PFSK-1 (cell line): ENCODE measurements at regions not wholly inside any gene's neighbourhood (a gene's known extent, or its start where the extent isn't known, plus 50 kb on each side); places are given as distances from the start of the nearest gene placed in this dataset.

Experiments
- FOXP2 ChIP-seq: optimal IDR thresholded peaks from 2 replicates; pipeline ENCODE3; 2011; ENCODE audit warnings: borderline replicate concordance, control low read depth, inconsistent platforms; ENCODE audit not compliant: insufficient read depth; ENCODE audit errors: extremely low read length, extremely low read depth
- POLR2AphosphoS5 ChIP-seq: IDR thresholded peaks from 2 replicates; pipeline ENCODE4 v1.6.1; 2012; ENCODE audit warnings: low read depth, mild to moderate bottlenecking, control low read depth, low read length, moderate library complexity
- REST ChIP-seq, 2 experiments: IDR thresholded peaks; 2 replicates each; pipeline versions ENCODE4 v1.6.1 to v1.8.0; 2011 to 2012; ENCODE audit warnings: low read depth in 2 of 2, low read length in 2 of 2, control low read depth in 1 of 2, inconsistent platforms in 1 of 2, mild to moderate bottlenecking in 1 of 2, moderate library complexity in 1 of 2; ENCODE audit not compliant: insufficient read depth in 1 of 2
- TAF1 ChIP-seq: IDR thresholded peaks from 2 replicates; pipeline ENCODE4 v1.6.1; 2012; ENCODE audit warnings: low read length, control low read depth, borderline replicate concordance; ENCODE audit not compliant: insufficient read depth

- TF ChIP-seq REST (IDR thresholded peaks at IDR 0.05; ENCODE audit: insufficient read depth in 1 of 2, low read depth in 2 of 2, low read length in 2 of 2) (no peak), FOXP2 (no peak), POLR2AphosphoS5 (no peak), TAF1 (no peak)
Observed at GRCh38 chr14:97369901-97370300, 572.7 kb downstream of the VRK1 start.
